HG02678 (cell line): ENCODE measurements at regions not wholly inside any gene's neighbourhood (a gene's known extent, or its start where the extent isn't known, plus 50 kb on each side); places are given as distances from the start of the nearest gene placed in this dataset.

ENCODE experiments used
- ATAC-seq: cut with Tn5 transposase; IDR thresholded peaks from one replicate; pipeline ENCODE4 v1.9.1; 2021; ENCODE audit warnings: mild to moderate bottlenecking, moderate library complexity; ENCODE audit not compliant: unreplicated experiment

DNA sequence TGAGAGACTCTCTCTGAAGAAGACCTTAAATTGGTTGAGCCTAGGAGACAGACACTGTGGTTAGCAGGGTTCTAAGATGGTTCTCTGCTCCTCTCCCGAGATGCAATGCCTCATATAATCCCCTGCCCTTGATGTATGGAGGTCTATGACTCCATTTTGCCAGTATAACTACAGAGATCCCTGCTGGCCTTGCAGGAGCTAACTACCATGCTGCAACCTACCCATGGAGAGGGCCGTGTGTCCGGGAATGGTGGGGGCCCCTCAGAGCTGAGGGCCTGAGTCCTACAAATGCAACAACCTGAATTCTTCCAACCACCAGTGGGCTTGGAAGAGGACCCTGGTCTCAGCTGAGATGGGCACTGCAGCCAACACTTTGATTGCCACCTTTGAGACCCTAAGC, 388.0 kb downstream of the SETD4 start:
- no peak for ATAC-seq

GRCh38 chr21:35664683-35665082, 395.6 kb downstream of the SETD4 start:
- no peak for ATAC-seq

- ATAC-seq = no peak
Observed at GRCh38 chr21:35663856-35664606, 396.3 kb downstream of the SETD4 start.

- ATAC-seq = no peak
Observed at GRCh38 chr21:35658242-35658641, 402.1 kb downstream of the SETD4 start.

DNA sequence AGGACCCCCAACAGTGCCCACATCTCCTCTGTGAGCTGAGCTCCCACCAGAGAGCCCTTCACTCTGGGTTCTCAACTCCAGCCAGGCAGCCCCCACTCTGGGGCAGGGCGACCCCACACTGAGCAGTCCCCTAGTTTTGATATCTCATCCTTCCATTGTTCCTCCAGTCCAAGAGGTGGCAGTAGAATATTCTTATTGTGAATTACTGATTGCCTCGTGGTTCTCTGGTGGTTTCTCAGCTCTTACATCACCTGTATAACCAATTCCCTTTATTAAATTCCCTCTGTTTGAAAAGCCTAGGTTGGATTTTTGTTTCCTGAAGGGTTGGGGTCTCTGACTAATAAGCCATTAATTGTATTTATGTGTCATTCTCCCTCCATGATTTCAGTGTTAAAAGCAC, 407.5 kb downstream of the SETD4 start:
- no peak for ATAC-seq

GRCh38 chr21:35652196-35652595, 408.1 kb downstream of the SETD4 start:
- ATAC-seq = no peak

DNA sequence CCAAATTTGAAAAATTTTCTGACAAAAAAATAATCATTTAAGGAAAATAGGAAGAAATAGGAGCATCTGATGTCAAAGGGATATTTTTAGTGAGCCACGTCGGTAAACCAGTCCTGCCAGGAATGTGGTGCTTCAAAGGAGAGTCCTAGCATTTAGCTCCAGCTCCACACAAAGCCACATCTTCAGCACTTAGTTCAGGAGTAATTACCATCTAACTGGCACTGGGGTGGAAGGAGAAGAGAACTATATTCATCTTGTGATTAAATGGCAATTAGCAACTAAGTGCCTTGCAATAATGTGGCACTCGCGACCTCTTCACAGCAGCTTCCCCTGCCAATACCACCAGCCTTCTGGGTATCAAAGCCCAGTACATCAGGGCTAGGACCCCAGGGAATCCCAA, 409.1 kb downstream of the SETD4 start:
- ATAC-seq = no peak

DNA sequence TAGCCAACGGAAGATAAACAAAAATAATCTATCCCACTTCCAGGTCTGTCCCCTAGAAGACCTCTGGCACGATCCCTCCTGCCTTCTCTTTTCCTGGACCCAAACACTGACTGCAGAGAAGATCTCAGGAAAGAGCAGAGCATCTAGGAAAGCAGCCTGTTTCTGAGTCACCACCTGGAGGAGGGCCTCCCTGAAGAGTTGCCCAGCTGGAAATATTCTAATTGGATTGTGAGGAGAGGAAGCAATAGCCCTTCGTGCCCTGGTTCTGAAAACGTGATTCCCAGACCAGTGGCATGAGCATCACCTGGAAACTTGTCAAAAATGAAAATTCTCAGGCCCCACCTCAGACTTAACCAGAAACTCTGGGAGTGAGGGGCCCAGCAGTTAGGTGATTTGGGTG, 411.1 kb downstream of the SETD4 start:
- ATAC-seq = no peak

DNA sequence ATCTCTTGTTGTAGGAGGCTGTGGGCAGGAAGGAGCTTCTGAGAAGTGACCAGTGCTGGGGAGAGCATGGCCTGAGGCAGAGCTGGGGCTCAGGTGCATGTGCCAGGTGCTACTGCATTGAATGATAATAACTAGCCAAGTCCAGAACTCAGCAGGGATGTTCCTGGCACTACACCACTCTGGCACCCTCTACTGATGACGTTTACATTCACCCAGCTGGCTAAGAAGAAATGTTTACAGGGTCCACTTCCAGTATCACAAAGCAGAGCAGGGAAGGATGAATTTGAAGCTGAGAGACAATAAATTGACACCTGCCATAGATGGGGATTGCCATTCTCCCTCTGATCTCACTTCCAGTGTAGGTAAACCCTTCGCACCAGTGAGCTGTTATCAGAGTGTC, 411.8 kb downstream of the SETD4 start:
- no peak for ATAC-seq

DNA sequence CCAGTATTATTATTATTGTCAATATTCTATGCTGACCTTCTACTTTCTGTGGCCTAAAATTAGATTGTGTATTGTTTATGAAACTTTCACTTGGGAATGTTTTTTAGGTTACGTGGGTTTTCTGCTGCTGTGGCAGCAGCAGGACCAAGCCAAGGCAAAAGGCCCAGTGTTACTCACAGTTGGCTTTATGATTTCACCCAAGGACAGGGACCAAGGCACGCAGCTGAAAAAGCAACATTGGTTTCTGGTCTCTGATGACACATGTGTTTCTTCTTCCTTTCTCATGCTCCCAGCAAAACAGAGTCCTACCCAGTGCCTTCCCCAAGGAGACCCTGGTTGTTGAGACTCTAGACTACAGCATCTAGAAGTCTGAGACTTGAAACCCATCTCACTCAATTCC, 413.7 kb downstream of the SETD4 start:
- ATAC-seq = no peak

DNA sequence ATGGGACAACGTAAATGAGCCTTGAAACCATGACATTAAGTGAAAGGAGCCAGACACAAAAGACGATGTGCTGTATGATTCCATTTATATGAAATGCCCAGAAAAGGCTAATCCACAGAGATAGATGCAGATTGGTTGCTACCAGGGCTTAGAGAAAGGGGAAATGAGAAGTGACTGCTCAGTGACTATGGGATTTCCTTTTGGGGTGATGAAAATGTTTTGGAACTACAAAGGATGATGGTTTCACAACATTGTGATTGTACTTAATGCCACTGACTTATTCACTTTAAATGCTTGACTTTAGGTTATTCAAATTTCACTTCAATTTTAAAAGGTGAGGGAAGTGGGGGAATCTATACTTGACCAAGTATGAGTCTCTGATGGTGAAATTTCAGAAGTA, 414.3 kb downstream of the SETD4 start:
- no peak for ATAC-seq

DNA sequence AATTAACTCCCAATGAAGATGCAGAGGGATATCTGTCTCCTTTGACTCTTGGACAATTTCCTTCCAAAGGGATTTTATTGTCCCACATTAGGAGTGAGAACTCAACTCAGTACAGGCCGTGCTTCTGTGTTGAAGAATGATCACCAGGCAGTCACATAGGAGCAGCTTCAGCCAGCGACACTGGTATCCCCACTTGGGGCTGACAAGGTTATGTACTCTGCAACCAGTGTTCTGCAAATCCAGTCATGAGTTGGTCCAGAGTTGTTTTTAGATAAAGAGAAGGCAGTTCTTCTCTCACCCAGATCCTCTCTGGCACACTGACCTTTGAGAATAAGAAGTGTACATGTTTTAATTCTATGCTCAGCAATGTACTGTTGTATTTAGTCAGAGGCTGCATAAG, 415.8 kb downstream of the SETD4 start:
- no peak for ATAC-seq

GRCh38 chr21:35643176-35643575, 417.1 kb downstream of the SETD4 start:
- no peak for ATAC-seq

DNA sequence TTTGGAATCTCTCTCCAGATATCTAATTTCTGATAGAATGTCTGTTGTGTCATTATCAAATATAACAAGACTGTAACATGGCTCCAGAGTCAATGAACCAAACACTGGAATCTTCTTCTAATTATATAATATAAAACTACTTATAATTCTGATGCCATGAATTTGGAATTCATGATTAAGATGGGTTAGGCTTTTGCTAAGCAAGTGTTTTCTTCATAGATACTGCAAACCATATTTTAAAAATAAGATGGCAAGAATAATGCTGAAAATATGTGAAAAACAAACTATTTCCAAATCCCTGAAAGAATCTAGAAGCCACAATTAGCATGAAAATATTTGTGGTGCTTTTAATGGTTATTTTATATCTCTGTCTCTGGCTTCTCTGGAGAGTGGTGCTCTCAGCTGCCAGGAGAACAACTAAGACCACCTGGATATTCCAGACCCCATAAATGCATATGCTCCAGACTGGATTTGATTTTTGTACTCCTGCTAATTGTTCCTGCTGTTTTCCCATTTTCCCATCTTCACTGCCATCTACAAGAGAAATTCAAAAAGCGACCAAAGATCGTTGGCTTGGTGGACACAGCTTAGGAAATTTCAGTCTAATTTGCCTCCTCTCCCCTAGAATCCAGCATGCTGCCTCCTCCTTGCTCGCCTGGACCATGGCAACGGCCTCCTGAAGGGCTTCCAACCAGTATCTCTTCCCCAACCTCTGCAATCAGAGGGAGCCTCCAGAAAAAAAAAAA, 418.9 kb downstream of the SETD4 start:
- ATAC-seq = no peak

- no peak for ATAC-seq
Observed at GRCh38 chr21:35637431-35637830, 422.9 kb downstream of the SETD4 start.

DNA sequence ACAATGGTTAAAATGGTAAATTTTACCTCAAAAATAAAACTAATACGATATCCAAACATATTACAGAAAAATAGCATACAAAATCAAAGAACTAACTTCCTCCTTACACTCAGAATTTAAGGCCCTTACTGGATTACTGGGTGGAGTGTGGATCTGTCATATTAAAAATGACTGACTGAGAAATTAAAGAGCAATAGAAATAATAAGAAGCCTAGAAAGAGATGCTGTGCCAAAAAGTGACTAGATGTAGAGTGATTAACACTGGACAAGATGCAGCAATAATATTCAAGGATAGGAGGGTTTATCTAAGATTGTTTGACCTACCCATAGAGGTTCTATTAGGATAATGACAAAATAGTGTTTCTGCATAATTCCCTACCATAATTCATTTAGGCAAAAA, 424.3 kb downstream of the SETD4 start:
- no peak for ATAC-seq

- ATAC-seq = no peak
Observed at GRCh38 chr21:35635261-35635660, 425.1 kb downstream of the SETD4 start.

DNA sequence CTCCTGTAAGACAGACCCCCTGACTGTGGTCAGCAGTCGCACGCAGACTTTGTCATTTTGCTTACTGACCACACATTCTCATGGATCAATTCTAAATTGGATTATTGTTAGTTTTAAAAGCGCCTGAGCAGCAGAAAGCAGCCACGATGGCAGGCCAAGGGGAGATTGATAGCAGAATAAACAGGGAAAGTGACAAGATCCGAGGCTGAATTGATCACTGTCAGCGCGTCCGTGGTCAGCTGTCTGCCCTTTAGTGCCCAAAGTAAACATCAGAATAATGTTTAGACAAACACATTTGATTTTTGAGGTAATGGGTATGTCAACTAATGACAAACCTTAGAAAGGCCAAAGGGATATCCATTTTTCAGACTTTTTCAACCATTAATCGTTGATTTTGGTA, 426.8 kb downstream of the SETD4 start:
- no peak for ATAC-seq

DNA sequence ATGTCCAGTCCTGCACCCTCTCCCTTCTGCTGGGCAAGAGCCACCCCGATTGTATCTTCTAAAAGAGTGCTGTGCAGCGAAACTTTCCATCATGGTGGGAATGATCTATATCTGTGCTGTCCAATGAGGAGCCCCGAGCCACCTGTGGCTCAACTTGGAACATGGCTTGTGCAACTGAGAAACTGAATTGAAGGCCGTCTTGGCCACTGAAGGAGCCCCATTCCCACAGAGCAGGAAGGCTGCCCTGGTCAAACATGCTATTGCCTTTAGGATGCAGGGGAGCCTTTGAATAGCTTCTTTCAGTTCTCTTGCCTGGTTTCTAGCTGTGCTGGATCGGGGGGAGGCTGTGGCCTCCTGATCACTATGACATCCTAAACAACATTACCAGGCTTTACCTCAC, 427.6 kb downstream of the SETD4 start:
- no peak for ATAC-seq

GRCh38 chr21:35628316-35628715, 432.0 kb downstream of the SETD4 start:
- ATAC-seq = no peak

DNA sequence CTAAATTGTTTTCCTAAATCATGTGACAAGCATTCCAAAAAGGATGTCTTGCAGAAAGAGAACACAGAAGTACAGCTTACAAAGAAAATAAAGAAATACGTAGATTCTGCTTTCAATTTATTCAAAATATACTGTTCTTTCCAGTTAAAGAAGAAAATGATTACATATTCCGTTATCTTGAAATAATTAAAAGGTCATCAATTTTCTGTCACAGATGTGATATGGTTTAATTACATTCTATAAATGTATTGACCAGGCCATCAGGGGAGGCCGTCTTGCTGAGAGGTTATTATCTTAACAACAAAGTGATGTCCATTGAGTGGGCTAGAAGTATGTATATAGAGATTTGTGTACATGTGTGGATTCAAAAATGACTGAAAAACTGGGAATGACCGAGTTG, 432.9 kb downstream of the SETD4 start:
- ATAC-seq = no peak

DNA sequence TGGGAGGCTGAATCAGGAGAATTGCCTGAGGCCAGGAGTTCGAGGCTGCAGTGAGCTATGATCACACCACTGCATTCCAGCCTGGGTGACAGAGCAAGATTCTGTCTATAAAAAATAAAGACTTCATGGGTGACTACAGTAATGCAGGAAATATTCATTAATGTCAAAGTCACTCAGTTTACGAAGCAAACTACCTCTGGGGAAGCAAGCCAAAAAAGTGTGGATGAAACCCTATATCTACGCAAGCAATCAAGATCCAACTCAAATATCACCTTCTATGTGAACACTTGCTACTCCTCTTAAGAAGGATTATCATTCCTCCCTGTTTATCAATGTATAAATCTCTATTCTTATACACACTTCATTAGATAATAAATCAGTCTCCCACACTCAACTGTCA, 434.8 kb downstream of the SETD4 start:
- ATAC-seq = no peak

DNA sequence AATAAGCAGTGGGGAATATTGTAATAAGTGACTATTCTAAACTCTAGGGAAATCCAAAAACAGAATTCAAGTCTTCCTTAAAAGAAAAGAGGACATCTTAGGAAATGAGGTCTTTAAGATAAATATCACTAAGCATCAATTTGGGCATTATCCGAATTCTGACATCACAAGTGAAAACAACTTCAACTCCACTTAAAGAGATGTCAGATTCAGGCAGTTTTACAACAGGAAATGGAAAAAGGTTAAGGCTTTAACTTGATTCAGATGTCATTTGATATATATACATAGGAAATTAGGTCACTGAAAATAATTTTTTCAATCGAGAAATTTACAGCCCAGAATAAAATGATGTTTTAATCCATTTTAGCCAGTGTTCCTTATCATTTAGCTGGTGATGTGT, 435.4 kb downstream of the SETD4 start:
- no peak for ATAC-seq
